ENCODE measurements at regions not wholly inside any gene's neighbourhood (a gene's known extent, or its start where the extent isn't known, plus 50 kb on each side); places are given as distances from the start of the nearest gene placed in this dataset.
"Not testable (repeated sequence)": the region's sequence is repeated elsewhere in the genome, so short reads cannot be mapped to it uniquely, and the experiment has no call there.

- DNase-seq = peak; percentile 10
Observed at GRCh38 chr1:38608202-38608864, 251.2 kb downstream of the RRAGC start.

DNA sequence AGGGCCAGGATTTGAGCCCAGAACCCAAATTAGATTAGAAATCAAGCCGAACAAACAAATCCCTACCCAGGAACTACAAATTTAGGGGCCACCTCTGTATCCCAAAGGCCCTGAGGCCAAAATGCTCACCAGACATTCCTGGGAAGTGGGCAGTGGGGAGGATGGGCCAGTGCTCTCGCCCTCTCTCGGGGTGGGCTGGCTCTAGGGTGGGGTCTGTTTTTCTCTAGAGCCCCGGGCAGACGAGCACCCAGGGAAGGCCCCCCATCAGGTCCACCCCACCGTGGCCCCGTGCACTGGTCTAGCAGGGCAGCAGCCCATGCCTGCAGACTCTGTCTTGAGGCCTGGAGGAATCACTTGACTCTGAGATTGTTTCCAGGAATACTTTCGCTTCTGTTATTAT lies 252.0 kb downstream of the RRAGC start:
- DNase-seq = no peak

GRCh38 chr1:38605063-38605462 lies 254.5 kb downstream of the RRAGC start:
- DNase-seq = no peak

- DNase-seq = no peak
Observed at GRCh38 chr1:38603907-38604306, 255.7 kb downstream of the RRAGC start.

DNA sequence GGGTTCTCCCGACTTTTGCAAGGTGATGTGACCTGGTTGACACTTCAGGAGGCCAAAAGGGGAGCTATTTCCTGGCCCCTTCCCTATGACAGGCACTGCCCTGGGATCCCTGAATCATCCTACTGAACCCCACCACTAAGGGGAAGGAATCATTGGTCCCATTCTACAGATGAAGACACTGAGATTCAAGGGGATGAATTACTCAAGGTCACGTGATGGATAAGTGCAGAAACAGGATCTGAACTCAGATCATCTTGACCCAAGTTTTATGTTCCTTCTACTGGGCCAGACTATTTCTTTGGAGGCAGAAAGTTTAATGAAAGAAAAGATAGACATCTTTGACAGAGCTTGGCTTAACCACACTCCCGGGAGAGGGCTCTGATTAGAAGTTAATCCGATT lies 258.7 kb downstream of the RRAGC start:
- no peak for DNase-seq

DNA sequence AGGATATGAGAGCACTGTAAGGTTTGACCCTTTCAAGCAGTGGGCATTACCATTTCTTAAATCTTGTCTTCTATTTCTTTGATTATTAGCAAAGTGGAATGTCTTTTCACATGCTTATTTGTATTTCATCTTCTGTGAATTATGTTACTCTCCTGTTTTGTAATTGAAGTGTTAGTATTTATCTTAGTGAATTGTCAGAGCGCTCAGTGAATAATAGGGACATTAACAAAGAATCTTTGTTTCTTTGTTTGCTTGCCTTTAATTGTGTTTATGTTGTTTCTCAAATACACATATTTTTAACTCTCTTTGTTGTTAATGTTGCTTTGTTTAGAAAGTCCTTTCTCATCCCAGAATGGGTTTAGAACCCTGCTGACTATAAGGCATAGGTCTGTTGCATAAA lies 259.3 kb downstream of the RRAGC start:
- no peak for DNase-seq

DNA sequence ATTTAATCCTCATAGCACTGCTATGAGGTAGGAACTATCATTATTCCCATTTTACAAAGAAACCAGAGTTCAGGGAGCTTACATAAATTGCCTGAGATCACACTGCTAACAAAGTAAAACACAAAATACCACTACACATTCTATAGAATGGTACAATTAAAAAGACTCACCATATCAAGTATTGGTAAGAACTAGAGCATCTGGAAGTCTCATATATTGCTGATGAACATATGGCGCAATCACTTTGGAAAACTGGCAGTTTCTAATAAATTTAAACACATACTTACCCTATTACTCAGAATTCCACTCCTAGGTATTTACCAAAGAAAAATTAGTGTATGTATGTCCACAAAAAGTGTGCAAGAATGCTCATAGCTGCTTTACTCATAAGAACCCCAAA lies 261.5 kb downstream of the RRAGC start:
- no peak for DNase-seq

DNA sequence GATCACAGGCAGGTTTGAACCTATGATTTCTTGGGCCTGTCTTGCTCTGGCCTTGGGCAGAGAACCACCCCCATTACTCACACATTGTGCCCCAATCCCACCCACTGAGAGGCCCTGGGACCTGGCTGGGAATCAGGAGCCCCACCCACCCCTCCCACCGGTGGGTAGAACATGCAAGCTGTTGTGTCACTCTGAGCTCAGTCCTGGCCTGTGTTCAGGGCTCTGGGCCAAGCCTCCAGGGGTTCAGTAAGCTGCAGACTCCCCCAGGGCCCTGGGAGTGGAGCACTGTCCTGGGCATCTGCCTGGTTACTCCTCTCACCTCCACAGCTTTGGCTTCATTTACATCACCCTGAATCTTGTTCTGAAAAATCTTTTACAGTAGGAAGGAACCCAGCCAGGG lies 270.5 kb downstream of the RRAGC start:
- DNase-seq = no peak

DNA sequence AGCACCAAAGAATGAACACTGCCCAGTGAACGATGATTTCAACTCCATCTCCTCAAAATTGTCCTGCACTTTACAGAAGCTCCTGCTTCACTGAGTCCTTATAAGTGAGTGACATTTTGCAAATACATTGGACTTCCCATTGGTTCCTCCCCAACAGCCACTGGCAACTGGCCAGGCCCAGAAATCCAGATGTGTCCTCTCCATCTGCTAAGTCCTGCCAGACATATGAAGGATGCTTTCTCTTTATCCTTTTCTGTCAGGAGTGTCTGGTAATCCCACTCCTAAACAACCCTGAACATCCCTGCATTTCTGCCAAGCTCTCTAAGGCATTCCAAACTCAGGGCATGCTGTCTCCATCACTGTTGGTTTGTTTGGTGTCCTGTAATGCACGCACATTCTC lies 271.8 kb downstream of the RRAGC start:
- DNase-seq = no peak

- peak; percentile 46 for DNase-seq
Observed at GRCh38 chr1:38586993-38587646, 272.5 kb downstream of the RRAGC start.

- DNase-seq = no peak
Observed at GRCh38 chr1:38585971-38586370, 273.6 kb downstream of the RRAGC start.

GRCh38 chr1:38585460-38585859 lies 274.1 kb downstream of the RRAGC start:
- no peak for DNase-seq

- DNase-seq = no peak
Observed at GRCh38 chr1:38584448-38585355, 274.9 kb downstream of the RRAGC start.

DNA sequence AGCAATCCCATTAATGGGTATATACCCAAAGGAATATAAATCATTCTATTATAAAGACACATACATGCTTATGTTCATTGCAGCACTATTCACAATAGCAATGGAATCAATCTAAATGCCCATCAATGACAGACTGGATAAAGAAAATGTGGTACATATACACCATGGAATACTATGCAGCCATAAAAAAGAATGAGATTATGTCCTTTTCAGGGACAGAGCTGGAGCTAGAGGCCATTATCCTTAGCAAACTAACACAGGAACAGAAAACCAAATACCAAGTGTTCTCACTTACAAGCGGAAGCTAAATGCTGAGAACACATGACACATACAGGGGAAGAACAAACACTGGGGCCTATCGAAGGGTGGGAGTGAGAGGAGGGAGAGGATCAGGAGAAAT lies 276.3 kb downstream of the RRAGC start:
- DNase-seq = not testable (repeated sequence)

- no peak for DNase-seq
Observed at GRCh38 chr1:38581396-38581795, 278.2 kb downstream of the RRAGC start.

DNA sequence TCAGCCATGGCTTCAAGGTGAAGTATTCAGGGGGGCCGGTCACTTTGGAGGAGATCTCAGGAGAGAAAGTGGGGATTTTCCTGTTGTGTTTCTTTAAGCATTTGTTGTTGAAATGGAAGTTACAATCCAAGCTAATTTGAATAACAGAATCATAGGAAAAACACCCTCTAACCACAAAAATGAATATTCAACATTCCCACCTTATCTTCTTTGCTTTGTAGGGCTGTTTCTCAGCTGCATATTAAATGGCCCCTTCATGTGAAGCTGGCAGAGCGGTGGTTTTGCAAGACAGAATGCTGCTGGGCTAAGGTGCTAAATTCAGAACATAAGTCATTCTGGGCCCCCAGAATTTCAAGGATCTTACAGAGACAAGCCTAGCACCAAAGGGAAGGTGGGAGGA lies 279.0 kb downstream of the RRAGC start:
- DNase-seq = no peak

DNA sequence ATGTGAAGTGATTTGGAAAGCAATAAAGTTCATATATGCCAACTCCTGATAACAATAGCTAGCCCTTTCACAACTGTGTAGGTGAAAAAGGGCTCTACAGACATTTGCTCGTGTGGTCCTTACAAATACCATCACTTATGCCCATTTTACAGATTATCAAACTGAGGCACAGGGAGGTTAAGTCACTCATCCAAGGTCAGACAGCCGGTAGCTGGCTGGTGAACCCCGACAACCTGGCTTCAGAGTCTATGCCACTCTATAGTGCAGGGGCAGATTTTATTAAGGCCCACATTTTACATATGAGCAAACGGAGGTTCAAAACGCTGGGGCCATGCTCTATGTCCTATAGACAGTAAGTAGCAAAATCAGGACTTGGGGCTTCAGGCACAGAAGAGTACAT lies 280.5 kb downstream of the RRAGC start:
- no peak for DNase-seq

DNA sequence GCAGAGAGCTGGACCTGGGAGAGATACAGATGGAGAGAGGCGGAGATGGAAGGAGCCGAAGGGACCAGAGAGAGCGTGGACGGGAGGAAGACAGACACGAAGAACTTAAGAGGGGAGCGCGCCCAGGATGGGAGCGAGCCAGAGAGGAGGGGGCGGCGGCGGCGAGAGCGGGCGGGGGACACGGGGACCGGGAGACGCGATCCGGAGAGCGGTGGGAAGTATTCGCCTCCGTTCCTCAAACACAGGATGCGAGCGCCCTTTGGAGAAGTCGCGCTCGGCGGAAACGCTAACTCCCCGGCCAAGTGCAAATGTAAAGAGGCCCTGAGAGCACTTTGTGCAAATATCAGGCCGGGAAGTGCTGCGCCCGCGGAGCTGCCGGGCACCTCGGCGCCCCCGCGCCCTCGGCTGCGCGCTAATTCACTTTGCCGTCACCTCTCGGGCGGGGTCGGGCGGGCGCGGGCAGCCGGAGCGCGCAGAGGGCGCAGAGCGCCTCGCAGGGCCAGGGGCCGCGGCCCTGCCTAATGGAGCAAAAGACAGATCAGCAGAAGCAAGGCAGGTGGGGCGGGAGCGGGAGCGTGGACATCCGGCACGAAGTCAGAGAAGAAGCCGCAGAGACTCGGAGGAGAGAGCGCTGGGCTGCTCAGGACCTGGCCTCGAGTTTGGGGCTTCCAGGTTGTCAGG lies 281.2 kb downstream of the RRAGC start:
- no peak for DNase-seq

GRCh38 chr1:38577937-38578270 lies 281.7 kb downstream of the RRAGC start:
- DNase-seq = no peak

DNA sequence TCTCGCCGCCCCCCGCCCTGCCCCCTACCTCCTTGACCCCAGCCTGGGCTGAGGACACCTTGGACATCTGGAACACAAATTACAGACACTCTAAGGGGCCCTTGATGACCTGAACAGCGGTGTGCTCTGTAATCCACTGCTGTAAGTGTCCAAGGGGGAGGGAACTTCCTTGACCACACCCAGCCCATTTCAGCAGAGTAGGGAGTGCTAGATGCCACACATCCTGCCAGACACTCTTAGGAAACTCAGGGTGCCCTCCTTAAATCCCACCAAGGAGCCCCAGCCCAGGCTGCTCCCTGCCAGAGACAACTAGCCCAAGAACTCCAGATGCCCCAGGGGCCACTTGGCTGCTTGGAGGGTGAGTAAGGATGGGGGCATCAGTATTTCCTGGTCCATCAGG lies 282.2 kb downstream of the RRAGC start:
- DNase-seq = no peak

DNA sequence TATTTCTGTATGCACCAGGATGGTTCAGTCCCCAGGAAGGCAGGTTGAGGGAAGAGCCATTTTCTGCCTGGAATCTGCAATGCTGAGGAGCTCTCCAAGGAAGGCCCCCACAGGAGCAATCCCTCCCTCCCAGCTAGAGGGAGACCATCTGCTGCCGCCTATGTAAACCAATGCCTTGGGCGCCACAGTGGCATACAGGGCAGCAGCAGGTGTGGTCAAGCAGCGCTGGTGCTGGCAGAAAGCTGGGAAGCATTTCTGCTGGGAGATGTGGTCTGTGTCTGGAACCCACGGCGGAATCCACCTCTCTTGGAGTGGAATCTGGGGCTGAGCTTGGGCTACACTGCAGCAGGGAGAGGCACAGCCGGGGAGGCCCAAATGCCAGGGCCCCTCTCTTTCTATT lies 283.3 kb downstream of the RRAGC start:
- DNase-seq = no peak

- DNase-seq = no peak
Observed at GRCh38 chr1:38571726-38572125, 287.8 kb downstream of the RRAGC start.

DNA sequence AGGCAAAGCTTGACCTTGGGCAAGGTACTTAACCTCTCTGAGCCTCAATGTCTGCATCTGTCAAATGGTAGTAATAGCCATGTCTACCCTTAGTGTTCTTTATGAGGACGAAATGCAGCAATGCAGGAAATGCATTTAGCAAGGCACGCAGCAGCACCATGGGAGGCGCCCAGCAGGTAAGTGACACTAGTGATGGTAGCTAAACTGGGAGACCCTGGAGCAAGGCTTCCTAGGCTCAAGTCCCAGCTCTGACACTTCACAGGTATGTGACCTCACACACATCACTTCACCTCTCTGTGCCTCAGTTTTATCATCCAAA lies 289.0 kb downstream of the RRAGC start:
- no peak for DNase-seq
